ENCODE measurements at regions not wholly inside any gene's neighbourhood (a gene's known extent, or its start where the extent isn't known, plus 50 kb on each side); places are given as distances from the start of the nearest gene placed in this dataset.

DNA sequence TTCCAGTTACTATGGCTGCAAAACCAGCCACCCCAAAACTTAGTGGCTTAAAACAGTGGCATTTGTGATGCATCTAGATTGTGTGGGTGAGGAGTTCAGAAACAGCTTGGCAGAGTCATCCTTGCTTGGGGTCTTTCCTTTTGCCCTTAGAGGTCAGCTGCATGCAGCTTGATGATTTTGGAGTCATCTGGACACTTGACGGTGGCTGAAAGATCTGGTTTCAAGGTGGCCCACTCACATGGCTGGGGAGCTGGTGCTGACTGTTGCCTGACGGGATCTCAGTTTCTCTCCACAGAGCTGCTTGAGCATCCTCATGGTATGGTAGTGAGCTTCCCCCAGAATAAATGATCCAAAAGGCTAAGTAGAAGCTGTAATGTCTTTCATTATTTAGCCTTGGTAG, 191.3 kb upstream of the GALNT17 start:
- TF ChIP-seq, protein P1, sequence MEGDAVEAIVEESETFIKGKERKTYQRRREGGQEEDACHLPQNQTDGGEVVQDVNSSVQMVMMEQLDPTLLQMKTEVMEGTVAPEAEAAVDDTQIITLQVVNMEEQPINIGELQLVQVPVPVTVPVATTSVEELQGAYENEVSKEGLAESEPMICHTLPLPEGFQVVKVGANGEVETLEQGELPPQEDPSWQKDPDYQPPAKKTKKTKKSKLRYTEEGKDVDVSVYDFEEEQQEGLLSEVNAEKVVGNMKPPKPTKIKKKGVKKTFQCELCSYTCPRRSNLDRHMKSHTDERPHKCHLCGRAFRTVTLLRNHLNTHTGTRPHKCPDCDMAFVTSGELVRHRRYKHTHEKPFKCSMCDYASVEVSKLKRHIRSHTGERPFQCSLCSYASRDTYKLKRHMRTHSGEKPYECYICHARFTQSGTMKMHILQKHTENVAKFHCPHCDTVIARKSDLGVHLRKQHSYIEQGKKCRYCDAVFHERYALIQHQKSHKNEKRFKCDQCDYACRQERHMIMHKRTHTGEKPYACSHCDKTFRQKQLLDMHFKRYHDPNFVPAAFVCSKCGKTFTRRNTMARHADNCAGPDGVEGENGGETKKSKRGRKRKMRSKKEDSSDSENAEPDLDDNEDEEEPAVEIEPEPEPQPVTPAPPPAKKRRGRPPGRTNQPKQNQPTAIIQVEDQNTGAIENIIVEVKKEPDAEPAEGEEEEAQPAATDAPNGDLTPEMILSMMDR (IDR thresholded peaks at IDR 0.05; ENCODE audit: insufficient read depth, low read depth, low read length): no peak
- DNase-seq (ENCODE audit: low read depth): no peak
- ChIA-PET CTCF (no interaction called here), POLR2A (no interaction called here)
- Histone ChIP-seq H3K36me3 (ENCODE audit: control insufficient read depth, insufficient read depth, low read length) (no peaks in the 10 kb centered on the region), H3K4me3 (ENCODE audit: low read depth, low read length) (no peak overlapping the region), H3K27me3 (ENCODE audit: control insufficient read depth, insufficient read depth, low read length) (no peaks in the 10 kb centered on the region)

DNA sequence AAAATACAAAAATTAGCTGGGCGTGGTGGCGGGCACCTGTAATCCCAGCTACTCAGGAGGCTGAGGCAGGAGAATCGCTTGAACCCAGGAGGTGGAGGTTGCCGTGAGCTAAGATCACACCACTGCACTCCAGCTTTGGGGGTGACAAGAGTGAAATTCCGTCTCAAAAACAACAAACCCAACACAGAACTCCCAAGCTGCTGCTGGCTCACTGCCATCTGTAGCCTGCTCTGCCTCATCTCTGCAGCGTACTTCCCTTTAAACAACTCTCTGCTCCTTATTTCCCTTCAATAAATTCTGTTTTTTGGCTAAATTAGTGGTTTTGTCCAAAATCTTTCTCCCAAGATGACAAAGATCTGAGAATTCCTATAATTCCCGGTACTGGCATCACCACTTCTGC, 189.2 kb upstream of the GALNT17 start:
- H3K4me3 ChIP-seq (ENCODE audit: low read depth, low read length): no peak overlapping the region
- no peak for DNase-seq (ENCODE audit: low read depth)
- ChIA-PET POLR2A (no interaction called here), CTCF (no interaction called here)
- H3K27me3 ChIP-seq (ENCODE audit: control insufficient read depth, insufficient read depth, low read length): no peaks in the 10 kb centered on the region
- H3K36me3 ChIP-seq (ENCODE audit: control insufficient read depth, insufficient read depth, low read length): no peaks in the 10 kb centered on the region
- TF ChIP-seq, protein P1 (IDR thresholded peaks at IDR 0.05; ENCODE audit: insufficient read depth, low read depth, low read length): no peak

DNA sequence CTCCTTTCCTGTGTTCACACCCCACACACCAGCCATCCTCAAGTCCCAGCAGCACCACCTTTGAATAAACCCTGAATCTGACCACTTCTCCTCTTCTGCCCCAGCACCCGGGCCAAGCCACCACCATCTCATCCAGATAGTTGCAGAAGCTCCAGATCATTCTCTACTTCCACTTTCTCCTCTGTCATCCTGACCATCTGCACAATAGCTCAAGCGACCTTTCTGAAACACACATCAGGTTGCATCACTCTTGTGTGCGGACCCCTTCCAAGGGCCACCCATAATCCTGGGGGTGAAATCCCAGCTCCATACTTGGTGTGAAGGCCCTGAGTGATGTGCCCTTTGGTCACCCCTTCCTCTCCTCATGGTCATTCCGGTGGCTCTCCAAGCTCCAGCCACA, 187.4 kb upstream of the GALNT17 start:
- ChIA-PET POLR2A (no interaction called here), CTCF (no interaction called here)
- Histone ChIP-seq H3K36me3 (ENCODE audit: control insufficient read depth, insufficient read depth, low read length) (no peaks in the 10 kb centered on the region), H3K27me3 (ENCODE audit: control insufficient read depth, insufficient read depth, low read length) (no peaks in the 10 kb centered on the region), H3K4me3 (ENCODE audit: low read depth, low read length) (no peak overlapping the region)
- DNase-seq (ENCODE audit: low read depth): no peak
- TF ChIP-seq, protein P1 (IDR thresholded peaks at IDR 0.05; ENCODE audit: insufficient read depth, low read depth, low read length): no peak

DNA sequence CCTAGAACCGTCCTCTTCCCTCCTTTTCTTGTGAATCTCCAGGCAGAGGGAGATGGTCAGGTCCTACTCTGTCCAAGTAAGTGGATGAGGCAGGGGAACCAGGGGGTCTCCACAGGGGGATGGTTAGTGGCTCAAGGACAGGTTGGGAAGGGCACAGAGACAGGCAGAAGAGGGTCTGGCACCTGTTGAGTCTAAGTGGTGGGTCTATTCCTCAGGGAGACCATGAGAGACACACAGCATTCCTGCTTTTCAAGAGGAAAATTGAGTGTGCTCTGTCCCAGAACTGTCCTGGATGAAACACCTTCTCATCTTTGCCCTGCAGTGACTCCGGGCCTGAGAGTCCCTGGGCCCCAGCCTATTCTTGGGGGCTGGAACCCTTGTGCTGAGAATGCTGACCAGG, 184.8 kb upstream of the GALNT17 start:
- Histone ChIP-seq H3K4me3 (ENCODE audit: low read depth, low read length) (no peak overlapping the region), H3K27me3 (ENCODE audit: control insufficient read depth, insufficient read depth, low read length) (no peaks in the 10 kb centered on the region), H3K36me3 (ENCODE audit: control insufficient read depth, insufficient read depth, low read length) (no peaks in the 10 kb centered on the region)
- CTCF ChIA-PET: no interaction called here
- POLR2A ChIA-PET: no interaction called here
- TF ChIP-seq, protein P1 (IDR thresholded peaks at IDR 0.05; ENCODE audit: insufficient read depth, low read depth, low read length): no peak
- no peak for DNase-seq (ENCODE audit: low read depth)

DNA sequence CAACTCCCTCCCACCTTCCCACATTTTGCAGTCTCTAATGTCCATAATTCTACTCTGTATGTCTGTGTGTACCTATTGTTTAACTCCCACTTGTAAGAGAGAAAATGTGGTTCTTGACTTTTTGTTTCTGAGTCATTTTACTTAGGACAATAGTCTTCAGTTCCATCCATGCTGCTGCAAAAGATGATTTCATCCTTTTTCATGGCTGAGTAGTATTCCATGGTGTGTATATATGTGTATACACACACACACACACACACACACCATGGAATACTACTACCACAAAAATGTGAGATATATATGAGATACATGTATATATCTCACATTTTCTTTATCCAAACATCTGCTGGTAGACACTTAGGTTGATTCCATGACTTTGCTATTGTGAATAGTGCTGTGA, 182.1 kb upstream of the GALNT17 start:
- CTCF ChIA-PET: no interaction called here
- POLR2A ChIA-PET: no interaction called here
- Histone ChIP-seq H3K27me3 (ENCODE audit: control insufficient read depth, insufficient read depth, low read length) (no peaks in the 10 kb centered on the region), H3K4me3 (ENCODE audit: low read depth, low read length) (no peak overlapping the region), H3K36me3 (ENCODE audit: control insufficient read depth, insufficient read depth, low read length) (no peaks in the 10 kb centered on the region)
- TF ChIP-seq, protein P1 (IDR thresholded peaks at IDR 0.05; ENCODE audit: insufficient read depth, low read depth, low read length): no peak
- no peak for DNase-seq (ENCODE audit: low read depth)
